SW480 (cell line): ENCODE measurements at regions not wholly inside any gene's neighbourhood (a gene's known extent, or its start where the extent isn't known, plus 50 kb on each side); places are given as distances from the start of the nearest gene placed in this dataset.

ENCODE experiments used
- DNase-seq: peaks from one replicate; pipeline ENCODE4 v3.0.0-alpha.2; 2016; ENCODE audit warnings: low spot score

GRCh38 chr2:6626401-6627012 is 239.2 kb downstream of the CMPK2 start:
- DNase-seq, result no peak

GRCh38 chr2:6627316-6627715 is 238.4 kb downstream of the CMPK2 start:
- DNase-seq, result no peak

- DNase-seq, result no peak
Measured at GRCh38 chr2:6630209-6630608, 235.5 kb downstream of the CMPK2 start.

- DNase-seq, result no peak
Measured at GRCh38 chr2:6635296-6635695, 230.4 kb downstream of the CMPK2 start.

- DNase-seq, result no peak
Measured at GRCh38 chr2:6637330-6637729, 228.4 kb downstream of the CMPK2 start.

GRCh38 chr2:6639929-6640620 is 225.6 kb downstream of the CMPK2 start:
- DNase-seq, result no peak

GRCh38 chr2:6640621-6641015 is 225.1 kb downstream of the CMPK2 start:
- no peak for DNase-seq

- no peak for DNase-seq
Measured at GRCh38 chr2:6641956-6642355, 223.8 kb downstream of the CMPK2 start.

GRCh38 chr2:6644261-6644660 is 221.4 kb downstream of the CMPK2 start:
- DNase-seq, result no peak

- no peak for DNase-seq
Measured at GRCh38 chr2:6645004-6645403, 220.7 kb downstream of the CMPK2 start.

- no peak for DNase-seq
Measured at GRCh38 chr2:6645672-6646071, 220.0 kb downstream of the CMPK2 start.

GRCh38 chr2:6647046-6647445 is 218.7 kb downstream of the CMPK2 start:
- DNase-seq, result no peak

GRCh38 chr2:6648596-6649247 is 217.0 kb downstream of the CMPK2 start:
- DNase-seq, result no peak

- DNase-seq, result no peak
Measured at GRCh38 chr2:6650311-6650710, 215.4 kb downstream of the CMPK2 start.

GRCh38 chr2:6652251-6652650 is 213.5 kb downstream of the CMPK2 start:
- DNase-seq, result no peak

- no peak for DNase-seq
Measured at GRCh38 chr2:6653281-6653750, 212.4 kb downstream of the CMPK2 start.

- DNase-seq, result no peak
Measured at GRCh38 chr2:6654279-6654678, 211.4 kb downstream of the CMPK2 start.

- DNase-seq, result no peak
Measured at GRCh38 chr2:6656633-6657032, 209.1 kb downstream of the CMPK2 start.

- no peak for DNase-seq
Measured at GRCh38 chr2:6657136-6657535, 208.6 kb downstream of the CMPK2 start.

GRCh38 chr2:6657855-6658254 is 207.9 kb downstream of the CMPK2 start:
- no peak for DNase-seq

- DNase-seq, result no peak
Measured at GRCh38 chr2:6664332-6665061, 201.2 kb downstream of the CMPK2 start.
